Hematopoietic multipotent progenitor cell treated with erythropoietin and hydrocortisone succinate and interleukin-3 and kit ligand, for 6 days (in vitro differentiated cells): ENCODE measurements at regions not wholly inside any gene's neighbourhood (a gene's known extent, or its start where the extent isn't known, plus 50 kb on each side); places are given as distances from the start of the nearest gene placed in this dataset.
"Not testable (repeated sequence)": the region's sequence is repeated elsewhere in the genome, so short reads cannot be mapped to it uniquely, and the experiment has no call there.

ENCODE experiments used
- DNase-seq: peaks from one replicate; pipeline ENCODE4 v3.0.0-alpha.2; 2015

GRCh38 chr7:15049157-15049556 is 146.6 kb upstream of the DGKB start:
- no peak for DNase-seq

- no peak for DNase-seq
Measured at GRCh38 chr7:15046861-15047260, 144.3 kb upstream of the DGKB start.

- DNase-seq = peak; percentile 84
Measured at GRCh38 chr7:15043931-15044330, 141.4 kb upstream of the DGKB start.

- DNase-seq = peak; percentile 88
Measured at GRCh38 chr7:15042285-15043065, 139.9 kb upstream of the DGKB start.

- no peak for DNase-seq
Measured at GRCh38 chr7:15041226-15041625, 138.7 kb upstream of the DGKB start.

- DNase-seq = no peak
Measured at GRCh38 chr7:15035814-15036213, 133.3 kb upstream of the DGKB start.

- peak; percentile 56 for DNase-seq
Measured at GRCh38 chr7:15033039-15033438, 130.5 kb upstream of the DGKB start.

GRCh38 chr7:15018981-15019380 is 116.4 kb upstream of the DGKB start:
- no peak for DNase-seq

- no peak for DNase-seq
Measured at GRCh38 chr7:15016766-15017165, 114.2 kb upstream of the DGKB start.

- no peak for DNase-seq
Measured at GRCh38 chr7:15016315-15016667, 113.7 kb upstream of the DGKB start.

- DNase-seq = peak; percentile 85
Measured at GRCh38 chr7:15015545-15016314, 113.2 kb upstream of the DGKB start.

- no peak for DNase-seq
Measured at GRCh38 chr7:15012135-15012534, 109.6 kb upstream of the DGKB start.

- no peak for DNase-seq
Measured at GRCh38 chr7:15011289-15011688, 108.7 kb upstream of the DGKB start.

GRCh38 chr7:15007507-15007906 is 105.0 kb upstream of the DGKB start:
- DNase-seq = peak; percentile 56

- DNase-seq = no peak
Measured at GRCh38 chr7:15005672-15006071, 103.1 kb upstream of the DGKB start.

- no peak for DNase-seq
Measured at GRCh38 chr7:15000157-15000556, 97.6 kb upstream of the DGKB start.

GRCh38 chr7:14999331-14999730 is 96.8 kb upstream of the DGKB start:
- DNase-seq = no peak

- DNase-seq = no peak
Measured at GRCh38 chr7:14995774-14996173, 93.2 kb upstream of the DGKB start.

GRCh38 chr7:14988941-14989340 is 86.4 kb upstream of the DGKB start:
- no peak for DNase-seq

GRCh38 chr7:14978687-14979086 is 76.1 kb upstream of the DGKB start:
- no peak for DNase-seq

GRCh38 chr7:14974688-14975087 is 72.1 kb upstream of the DGKB start:
- DNase-seq = no peak

GRCh38 chr7:14973712-14974428 is 71.3 kb upstream of the DGKB start:
- DNase-seq = no peak

GRCh38 chr7:14971678-14972077 is 69.1 kb upstream of the DGKB start:
- DNase-seq = not testable (repeated sequence)

- DNase-seq = not testable (repeated sequence)
Measured at GRCh38 chr7:14967376-14967775, 64.8 kb upstream of the DGKB start.
